Brain microvascular endothelial cell (primary cell): ENCODE measurements at regions not wholly inside any gene's neighbourhood (a gene's known extent, or its start where the extent isn't known, plus 50 kb on each side); places are given as distances from the start of the nearest gene placed in this dataset.
"Not testable (repeated sequence)": the region's sequence is repeated elsewhere in the genome, so short reads cannot be mapped to it uniquely, and the experiment has no call there.

Experiments
- DNase-seq: peaks from one replicate; pipeline ENCODE4 v3.0.0-alpha.2; 2020
- H3K27ac ChIP-seq: fragments of 250-450 bp; sonication (Bioruptor Pico); 2 replicates; pipeline ENCODE4 v1.5.1; 2020; ENCODE audit warnings: mild to moderate bottlenecking, moderate library complexity
- H3K27me3 ChIP-seq: fragments of 250-450 bp; sonication (Bioruptor Pico); replicated peaks from 2 replicates; pipeline ENCODE4 v1.5.1; 2020; ENCODE audit warnings: mild to moderate bottlenecking
- H3K36me3 ChIP-seq: fragments of 250-450 bp; sonication (Bioruptor Pico); replicated peaks from 2 replicates; pipeline ENCODE4 v1.5.1; 2020; ENCODE audit warnings: mild to moderate bottlenecking
- H3K4me3 ChIP-seq: 2 replicates; pipeline ENCODE4 v1.5.1; 2011; ENCODE audit warnings: low read depth, mild to moderate bottlenecking, control low read depth, low read length, moderate library complexity
- CTCF ChIP-seq: IDR thresholded peaks from 2 replicates; pipeline ENCODE4 v1.5.1; 2011; ENCODE audit warnings: low read depth, mild to moderate bottlenecking, moderate library complexity, low read length, control low read depth, inconsistent platforms; ENCODE audit errors: missing control alignments
- in situ Hi-C: cut with HindIII; loops from 2 replicates; pipeline ENCODE4 v1.10.0; 2017; ENCODE audit warnings: low sequenced_read_pairs, low pct_ligation_motif_present

DNA sequence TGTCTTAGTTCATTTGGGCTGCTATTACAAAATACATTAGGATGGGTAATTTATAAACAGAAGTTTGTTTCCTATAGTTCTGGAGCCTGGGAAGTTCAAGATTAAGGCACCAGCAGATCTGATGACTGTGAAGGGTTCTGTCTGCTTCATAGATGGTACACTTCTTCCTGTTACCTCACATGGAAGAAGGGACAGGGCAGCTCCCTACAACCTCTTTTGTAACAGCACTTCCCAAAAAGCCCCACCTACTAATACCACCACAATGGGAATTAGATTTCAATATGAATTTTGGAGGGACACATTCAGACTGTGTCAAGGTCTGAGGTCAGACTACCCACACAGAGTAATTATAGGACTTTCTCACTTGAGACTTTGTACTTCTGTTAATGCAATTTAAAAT is 260.3 kb downstream of the ARHGAP12 start:
- no peak for DNase-seq
- Histone ChIP-seq H3K27me3 (no peaks in the 10 kb centered on the region), H3K4me3 (no peak overlapping the region), H3K27ac (no peak overlapping the region), H3K36me3 (no peaks in the 10 kb centered on the region)
- TF ChIP-seq CTCF, result no peak
- in situ Hi-C loops, result no loop called here

- H3K27me3 ChIP-seq, H3K4me3 ChIP-seq, H3K36me3 ChIP-seq, DNase-seq, in situ Hi-C loops, H3K27ac ChIP-seq: not testable (repeated sequence)
Measured at GRCh38 chr10:31665764-31666279, 262.8 kb downstream of the ARHGAP12 start.

GRCh38 chr10:31664803-31665202 is 263.8 kb downstream of the ARHGAP12 start:
- H3K27ac ChIP-seq, result no peak overlapping the region
- in situ Hi-C loops, result no loop called here
- DNase-seq, result no peak
- H3K4me3 ChIP-seq, result no peak overlapping the region
- H3K36me3 ChIP-seq, result no peaks in the 10 kb centered on the region
- no peak for TF ChIP-seq CTCF
- H3K27me3 ChIP-seq, result no peaks in the 10 kb centered on the region

DNA sequence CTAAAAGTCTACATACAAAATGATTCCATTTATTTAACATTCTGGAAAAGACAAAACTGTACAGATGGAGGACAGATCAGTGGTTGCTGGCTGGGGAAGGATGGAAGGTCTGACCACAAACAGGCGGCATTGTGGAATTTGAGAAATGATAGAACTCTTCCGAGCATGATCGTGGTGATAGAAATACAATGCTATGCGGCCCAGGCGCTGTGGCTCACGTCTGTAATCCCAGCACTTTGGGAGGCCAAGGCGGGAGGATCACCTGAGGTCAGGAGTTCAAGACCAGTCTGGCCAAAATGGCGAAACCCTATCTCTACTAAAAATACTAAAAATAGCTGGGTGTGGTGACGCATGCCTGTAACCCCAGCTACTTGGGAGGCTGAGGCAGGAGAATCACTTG is 264.6 kb downstream of the ARHGAP12 start:
- in situ Hi-C loops, H3K27ac ChIP-seq, H3K36me3 ChIP-seq, H3K4me3 ChIP-seq, H3K27me3 ChIP-seq: not testable (repeated sequence)
- DNase-seq, result peak; percentile 12

DNA sequence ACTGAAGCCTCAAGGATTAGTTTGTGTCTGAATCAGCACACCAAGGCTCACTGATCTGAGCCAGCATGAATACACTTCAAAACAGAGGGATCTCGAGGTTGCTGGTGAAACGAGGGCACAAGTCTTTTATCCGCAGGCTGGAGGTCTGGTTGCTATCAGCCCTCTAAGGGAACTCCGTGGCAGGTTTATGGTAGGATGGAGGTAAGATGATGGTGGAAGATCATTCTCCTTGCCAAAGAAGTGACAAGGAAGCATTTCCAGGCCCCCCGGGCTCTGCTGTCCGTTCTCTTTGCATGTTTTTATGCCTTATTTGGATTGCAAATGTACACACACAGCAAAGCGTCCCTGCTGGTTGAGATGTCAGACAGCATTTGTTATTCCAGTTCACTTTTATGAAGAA is 268.3 kb downstream of the ARHGAP12 start:
- Histone ChIP-seq H3K36me3 (no peaks in the 10 kb centered on the region), H3K27me3 (no peaks in the 10 kb centered on the region), H3K27ac (no peak overlapping the region), H3K4me3 (no peak overlapping the region)
- in situ Hi-C loops, result no loop called here
- TF ChIP-seq CTCF, result no peak
- DNase-seq, result no peak

DNA sequence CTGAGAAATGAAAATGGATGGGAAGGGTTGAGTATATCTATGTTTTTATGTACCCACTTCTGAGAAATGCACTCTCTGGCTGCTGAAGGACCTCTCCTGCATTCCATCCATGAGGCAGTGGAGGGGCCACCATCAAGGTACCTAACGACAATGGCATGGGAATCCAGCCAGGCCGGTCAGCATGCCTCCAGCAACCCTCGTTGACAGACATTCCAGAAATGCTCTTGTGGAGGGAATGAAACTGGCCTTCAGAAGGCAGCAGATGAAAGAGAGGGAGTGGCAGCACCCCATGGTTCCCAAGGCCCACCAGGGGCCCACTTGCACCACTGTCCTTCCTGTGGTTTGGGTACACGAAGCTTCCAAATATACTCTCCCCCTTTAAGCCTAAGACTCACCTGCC is 269.0 kb downstream of the ARHGAP12 start:
- H3K27me3 ChIP-seq, result no peaks in the 10 kb centered on the region
- DNase-seq, result no peak
- TF ChIP-seq CTCF, result no peak
- in situ Hi-C loops, result no loop called here
- no peaks in the 10 kb centered on the region for H3K36me3 ChIP-seq
- H3K4me3 ChIP-seq, result no peak overlapping the region
- no peak overlapping the region for H3K27ac ChIP-seq

DNA sequence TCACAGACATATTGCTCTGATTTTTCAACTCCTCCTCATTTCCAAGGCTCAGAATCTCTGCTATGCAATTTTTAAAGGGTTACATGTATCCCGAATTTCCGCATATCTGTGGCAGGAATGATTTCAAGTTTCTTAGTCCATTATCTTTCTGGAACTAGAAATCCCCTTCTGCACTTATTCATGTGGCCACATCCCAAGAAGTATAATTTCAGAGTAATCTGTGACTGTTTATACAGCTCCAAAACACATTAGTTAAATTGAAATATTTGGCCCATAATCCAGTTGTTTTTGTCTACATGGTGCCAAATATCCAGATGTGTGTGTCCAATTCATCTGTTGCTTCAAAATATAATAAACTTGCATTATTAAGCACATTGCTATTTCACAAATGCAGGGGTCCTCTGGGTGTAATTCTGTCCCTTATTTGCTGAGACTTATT is 271.2 kb downstream of the ARHGAP12 start:
- no peak for DNase-seq
- Histone ChIP-seq H3K27me3 (no peaks in the 10 kb centered on the region), H3K27ac (no peak overlapping the region), H3K4me3 (no peak overlapping the region), H3K36me3 (no peaks in the 10 kb centered on the region)
- in situ Hi-C loops, result no loop called here
- no peak for TF ChIP-seq CTCF
